ENCODE measurements at regions not wholly inside any gene's neighbourhood (a gene's known extent, or its start where the extent isn't known, plus 50 kb on each side); places are given as distances from the start of the nearest gene placed in this dataset.

- TF ChIP-seq CTCF (IDR thresholded peaks at IDR 0.05; ENCODE audit: low read length) (no peak), EZH2 (IDR thresholded peaks at IDR 0.05; ENCODE audit: borderline replicate concordance, low read length) (no peak)
Observed at GRCh38 chr16:76612497-76612896, 335.3 kb downstream of the CNTNAP4 start.

Measured in OCI-LY1 (cell line).